WTC11 (cell line): ENCODE measurements at regions not wholly inside any gene's neighbourhood (a gene's known extent, or its start where the extent isn't known, plus 50 kb on each side); places are given as distances from the start of the nearest gene placed in this dataset.

Source experiments
- ATAC-seq: fragments of 200-7000 bp; cut with Tn5 transposase; 2 replicates; pipeline ENCODE4 v1.10.0; 2021; ENCODE audit warnings: mild to moderate bottlenecking, moderate library complexity
- CTCF ChIA-PET: fragments of 300-600 bp; sonication (Branson Sonifier 250); formaldehyde crosslinking; loops from one replicate; lab custom pipeline; 2021; ENCODE audit warnings: antibody characterized with exemption; lab: Charles Lee
- POLR2A ChIA-PET: fragments of 350-600 bp; sonication (Branson Sonifier 250); formaldehyde crosslinking; loops from one replicate; lab custom pipeline; 2021; ENCODE audit warnings: antibody characterized with exemption; lab: Charles Lee
- DNase-seq: peaks from one replicate; pipeline ENCODE4 v3.0.0; 2021; ENCODE audit warnings: low spot score
- H3K27ac Mint-ChIP-seq: 2 replicates; pipeline ENCODE4 v1.8.0; 2021; ENCODE audit warnings: mixed read lengths
- H3K27me3 Mint-ChIP-seq: 2 replicates; pipeline ENCODE4 v1.8.0; 2021; ENCODE audit warnings: low read depth, mild to moderate bottlenecking, moderate library complexity, mixed read lengths
- H3K36me3 Mint-ChIP-seq: 2 replicates; pipeline ENCODE4 v1.8.0; 2021; ENCODE audit warnings: mixed read lengths
- H3K4me1 Mint-ChIP-seq: 2 replicates; pipeline ENCODE4 v1.8.0; 2022; ENCODE audit warnings: mixed read lengths
- H3K4me3 Mint-ChIP-seq: 2 replicates; pipeline ENCODE4 v1.8.0; 2021; ENCODE audit warnings: mild to moderate bottlenecking, moderate library complexity, mixed read lengths
- H3K9me3 Mint-ChIP-seq: 2 replicates; pipeline ENCODE4 v1.8.0; 2021; ENCODE audit warnings: mixed read lengths
- CDX4 ChIP-seq: fragments of 250-450 bp; sonication (Bioruptor Pico); IDR thresholded peaks from 2 replicates; pipeline ENCODE4 v1.9.0; 2021; ENCODE audit warnings: moderate library complexity, mild to moderate bottlenecking, inconsistent platforms, borderline replicate concordance
- CREM ChIP-seq: sonication (generic); formaldehyde crosslinking; IDR thresholded peaks from 2 replicates; pipeline ENCODE4 v1.8.1; 2022; ENCODE audit warnings: mild to moderate bottlenecking, missing genetic modification reagents, moderate library complexity
- CTCF ChIP-seq: fragments of 200-600 bp; IDR thresholded peaks from 2 replicates; pipeline ENCODE4 v1.8.0; 2022; ENCODE audit warnings: antibody characterized with exemption
- FOXK1 ChIP-seq: sonication (generic); formaldehyde crosslinking; IDR thresholded peaks from 2 replicates; pipeline ENCODE4 v1.8.0; 2022; ENCODE audit warnings: mild to moderate bottlenecking, moderate library complexity, missing genetic modification reagents
- GTF2I ChIP-seq: fragments of 250-450 bp; sonication (Bioruptor Pico); conservative IDR thresholded peaks from 2 replicates; pipeline ENCODE4 v1.4.0; 2021; ENCODE audit warnings: mild to moderate bottlenecking
- MXD4 ChIP-seq: fragments of 250-450 bp; sonication (Bioruptor Pico); IDR thresholded peaks from 2 replicates; pipeline ENCODE4 v1.8.0; 2021; ENCODE audit warnings: mild to moderate bottlenecking, moderate library complexity, borderline replicate concordance
- PREB ChIP-seq: sonication (generic); formaldehyde crosslinking; IDR thresholded peaks from 2 replicates; pipeline ENCODE4 v1.8.1; 2022; ENCODE audit warnings: mild to moderate bottlenecking, missing genetic modification reagents, moderate library complexity, borderline replicate concordance
- RORB ChIP-seq: fragments of 250-450 bp; sonication (Bioruptor Pico); IDR thresholded peaks from 2 replicates; pipeline ENCODE4 v1.9.0; 2021; ENCODE audit warnings: mild to moderate bottlenecking
- TP53 ChIP-seq: sonication (generic); formaldehyde crosslinking; IDR thresholded peaks from 2 replicates; pipeline ENCODE4 v1.8.1; 2023; ENCODE audit warnings: mild to moderate bottlenecking, missing genetic modification reagents
- ZBTB21 ChIP-seq: sonication (generic); formaldehyde crosslinking; IDR thresholded peaks from 2 replicates; pipeline ENCODE4 v1.8.1; 2023; ENCODE audit warnings: mild to moderate bottlenecking, missing genetic modification reagents, borderline replicate concordance
- ZBTB43 ChIP-seq: sonication (generic); formaldehyde crosslinking; IDR thresholded peaks from 2 replicates; pipeline ENCODE4 v1.8.1; 2023; ENCODE audit warnings: mild to moderate bottlenecking, missing genetic modification reagents
- ZMAT4 ChIP-seq: fragments of 250-450 bp; sonication (Bioruptor Pico); IDR thresholded peaks from 2 replicates; pipeline ENCODE4 v1.9.0; 2021; ENCODE audit warnings: mild to moderate bottlenecking
- ZNF219 ChIP-seq: sonication (generic); formaldehyde crosslinking; IDR thresholded peaks from 2 replicates; pipeline ENCODE4 v1.8.0; 2023; ENCODE audit warnings: missing genetic modification reagents, mild to moderate bottlenecking, borderline replicate concordance
- ZNF232 ChIP-seq: sonication (generic); formaldehyde crosslinking; IDR thresholded peaks from 2 replicates; pipeline ENCODE4 v1.8.0; 2022; ENCODE audit warnings: mild to moderate bottlenecking, missing genetic modification reagents
- ZNF416 ChIP-seq: fragments of 250-450 bp; sonication (Bioruptor Pico); IDR thresholded peaks from 2 replicates; pipeline ENCODE4 v1.9.0; 2021; ENCODE audit warnings: mild to moderate bottlenecking, inconsistent platforms
- ZNF423 ChIP-seq: fragments of 250-450 bp; sonication (Bioruptor Pico); IDR thresholded peaks from 2 replicates; pipeline ENCODE4 v2.1.2; 2022; ENCODE audit warnings: mild to moderate bottlenecking, moderate library complexity
- ZNF671 ChIP-seq: fragments of 250-450 bp; sonication (Bioruptor Pico); IDR thresholded peaks from 2 replicates; pipeline ENCODE4 v1.8.0; 2021; ENCODE audit warnings: mild to moderate bottlenecking
- TF ChIP-seq, protein P1 (sequence below): sonication (generic); formaldehyde crosslinking; IDR thresholded peaks from 2 replicates; pipeline ENCODE4 v1.8.0; 2023; ENCODE audit warnings: missing genetic modification reagents
- TF ChIP-seq, protein P2 (sequence below): sonication (generic); formaldehyde crosslinking; IDR thresholded peaks from 2 replicates; pipeline ENCODE4 v1.8.0; 2022; ENCODE audit warnings: mild to moderate bottlenecking, missing genetic modification reagents

GRCh38 chr16:85250147-85250463 is 137.8 kb upstream of the CIBAR2 start (continued):
- TF ChIP-seq ZBTB43 (CRISPR knock-in tag) (no peak), RORB (CRISPR knock-in tag) (no peak), TP53 (no peak), FOXK1 (no peak), ZNF423 (CRISPR knock-in tag) (no peak), GTF2I (CRISPR knock-in tag) (no peak), ZBTB21 (CRISPR knock-in tag) (no peak)
- TF ChIP-seq, protein P1, sequence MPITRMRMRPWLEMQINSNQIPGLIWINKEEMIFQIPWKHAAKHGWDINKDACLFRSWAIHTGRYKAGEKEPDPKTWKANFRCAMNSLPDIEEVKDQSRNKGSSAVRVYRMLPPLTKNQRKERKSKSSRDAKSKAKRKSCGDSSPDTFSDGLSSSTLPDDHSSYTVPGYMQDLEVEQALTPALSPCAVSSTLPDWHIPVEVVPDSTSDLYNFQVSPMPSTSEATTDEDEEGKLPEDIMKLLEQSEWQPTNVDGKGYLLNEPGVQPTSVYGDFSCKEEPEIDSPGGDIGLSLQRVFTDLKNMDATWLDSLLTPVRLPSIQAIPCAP (CRISPR knock-in tag) = no peak
- TF ChIP-seq, all 79 proteins: peak for 0

- peaks cover 5% of the 10 kb centered on the region for H3K4me1 Mint-ChIP-seq
- TF ChIP-seq PREB (CRISPR knock-in tag) = no peak
- TF ChIP-seq CTCF = no peak
- TF ChIP-seq, protein P2, sequence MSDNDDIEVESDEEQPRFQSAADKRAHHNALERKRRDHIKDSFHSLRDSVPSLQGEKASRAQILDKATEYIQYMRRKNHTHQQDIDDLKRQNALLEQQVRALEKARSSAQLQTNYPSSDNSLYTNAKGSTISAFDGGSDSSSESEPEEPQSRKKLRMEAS (CRISPR knock-in tag) = no peak
- TF ChIP-seq ZNF232 (CRISPR knock-in tag) = no peak
- TF ChIP-seq ZNF219 (CRISPR knock-in tag) = no peak
- no peak for TF ChIP-seq ZNF416
- no peak for TF ChIP-seq ZMAT4 (CRISPR knock-in tag)
- no peak for TF ChIP-seq CREM (CRISPR knock-in tag)
- no peak for TF ChIP-seq CDX4 (CRISPR knock-in tag)
- TF ChIP-seq ZNF671 (CRISPR knock-in tag) = no peak
- no peak for TF ChIP-seq MXD4
- TF ChIP-seq, all 79 proteins: peak for 0
- Mint-ChIP-seq H3K4me3 (no peak overlapping the region), H3K9me3 (no peaks in the 10 kb centered on the region), H3K36me3 (no peaks in the 10 kb centered on the region), H3K27ac (no peak overlapping the region), H3K27me3 (no peaks in the 10 kb centered on the region; the same call in 1 of the 2 replicates)
- CTCF ChIA-PET = interaction anchor here (0.6 to 4.3 kb wide), 3 partner anchors 15 to 136 kb away, joined by 3 to 35 read pairs (median 9); no protein-coding TSS in a partner anchor
- no peak for DNase-seq
- POLR2A ChIA-PET = interaction anchor here (1.0 kb wide), 1 partner anchor 136 kb away, joined by 3 read pairs; no protein-coding TSS in a partner anchor
- ATAC-seq = no peak
Measured at GRCh38 chr16:85250609-85251223, 138.4 kb upstream of the CIBAR2 start.
